EH (cell line): ENCODE measurements at regions not wholly inside any gene's neighbourhood (a gene's known extent, or its start where the extent isn't known, plus 50 kb on each side); places are given as distances from the start of the nearest gene placed in this dataset.

Experiments used
- DNase-seq: peaks from one replicate; pipeline ENCODE4 v3.0.0-alpha.2; 2015; ENCODE audit warnings: low read depth

DNA sequence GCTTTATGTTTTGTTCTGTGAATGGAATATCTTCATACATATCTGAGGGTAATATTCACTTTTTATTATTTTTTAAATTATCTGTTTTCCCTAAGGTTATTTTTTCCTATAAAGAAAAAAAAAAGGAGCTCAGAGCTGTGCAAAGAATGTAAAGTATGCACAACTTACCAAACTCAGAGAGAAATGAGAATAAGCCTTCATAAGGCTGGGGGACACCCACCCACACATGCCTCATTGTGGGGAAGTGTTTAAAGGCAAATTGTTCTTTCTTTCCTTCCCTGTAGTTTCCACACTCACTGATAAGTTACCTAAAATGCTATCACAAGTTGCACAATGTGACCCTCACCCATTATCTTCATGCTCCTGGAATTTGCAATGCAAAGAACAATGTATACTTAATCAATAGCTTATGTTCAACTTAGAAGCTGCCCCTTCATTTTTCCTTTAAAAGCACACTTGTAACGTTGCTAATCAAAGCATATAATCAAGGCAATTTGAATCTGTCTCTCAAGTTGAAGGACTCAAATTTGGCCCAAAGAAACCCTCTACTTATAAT is 108.1 kb downstream of the GNAT3 start:
- DNase-seq: peak; percentile 39

DNA sequence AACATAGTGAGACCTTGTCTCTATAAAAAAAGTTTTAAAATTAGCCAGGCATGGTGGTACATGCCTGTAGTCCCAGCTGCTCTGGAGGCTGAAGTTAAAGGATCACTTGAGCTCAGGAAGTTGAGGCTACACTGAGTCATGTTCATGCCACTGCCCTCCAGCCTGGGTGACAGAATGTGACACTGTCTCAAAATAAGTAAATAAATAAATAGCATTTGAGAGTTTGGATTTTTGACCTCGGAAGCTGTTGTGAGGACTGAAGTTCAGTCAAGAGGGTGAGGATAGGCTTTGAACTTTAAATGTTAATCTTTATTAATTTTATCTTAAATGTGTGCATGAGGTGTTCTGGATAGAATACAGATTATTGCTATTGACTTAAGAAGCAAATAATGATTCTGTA is 110.2 kb downstream of the GNAT3 start:
- no peak for DNase-seq

DNA sequence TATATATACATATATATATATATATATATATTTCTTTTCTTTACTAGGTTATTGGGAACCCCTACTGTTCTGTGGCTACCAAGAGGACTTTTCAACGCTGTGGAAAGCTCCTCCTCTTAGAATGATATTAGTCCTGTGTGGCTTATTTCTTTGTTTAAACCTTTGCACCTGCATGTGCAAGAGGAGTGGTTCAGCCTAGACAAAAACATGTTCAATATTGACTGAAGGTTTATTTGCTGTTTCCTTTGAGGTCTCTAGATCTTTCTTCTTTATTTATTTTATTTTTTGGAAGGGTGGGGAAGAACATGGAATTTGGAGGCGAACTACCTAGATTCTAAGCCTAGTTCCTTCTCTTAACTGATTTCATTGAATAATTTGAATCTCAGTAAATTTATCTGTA is 118.1 kb downstream of the GNAT3 start:
- no peak for DNase-seq

DNA sequence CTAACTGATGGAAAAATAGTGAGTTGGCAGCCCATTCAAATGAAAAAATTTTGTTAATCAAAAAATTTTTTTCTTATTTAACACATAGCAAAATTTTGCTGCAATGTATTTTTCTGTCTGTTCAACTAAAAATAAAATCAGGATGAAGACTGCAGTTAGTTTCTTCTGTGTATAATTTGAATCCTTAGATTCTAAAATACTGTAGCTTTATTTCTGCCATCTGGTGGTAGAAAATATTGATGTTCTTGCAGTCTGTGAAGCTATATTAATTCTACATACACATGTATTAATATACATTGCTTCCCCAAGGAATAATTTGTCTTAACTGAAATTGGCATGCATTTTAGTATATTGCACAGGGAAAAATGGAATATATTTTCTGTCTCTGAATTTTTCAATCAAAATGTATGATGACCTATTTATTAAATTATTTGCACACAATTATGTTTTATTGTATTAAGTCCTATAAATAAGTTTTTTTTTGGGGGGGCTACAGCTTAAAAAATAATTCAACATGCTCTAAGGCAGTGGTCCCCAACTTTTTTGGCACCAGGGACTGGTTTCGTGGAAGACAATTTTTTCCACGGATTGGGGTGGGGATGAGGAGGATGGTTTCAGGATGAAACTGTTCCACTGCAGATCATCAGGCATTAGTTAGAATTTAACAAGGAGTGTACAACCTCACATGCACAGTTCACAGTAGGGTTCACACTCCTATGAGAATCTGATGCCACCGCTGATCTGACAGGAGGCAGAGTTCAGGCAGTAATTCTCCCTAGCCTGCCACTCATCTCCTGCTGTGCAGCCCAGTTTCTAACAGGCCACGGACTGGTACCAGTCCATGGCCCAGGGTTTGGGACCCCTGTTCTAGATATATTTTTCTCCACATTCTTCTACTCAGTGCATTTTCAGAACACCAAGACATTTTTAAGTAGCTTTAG is 119.4 kb downstream of the GNAT3 start:
- peak; percentile 55 for DNase-seq

DNA sequence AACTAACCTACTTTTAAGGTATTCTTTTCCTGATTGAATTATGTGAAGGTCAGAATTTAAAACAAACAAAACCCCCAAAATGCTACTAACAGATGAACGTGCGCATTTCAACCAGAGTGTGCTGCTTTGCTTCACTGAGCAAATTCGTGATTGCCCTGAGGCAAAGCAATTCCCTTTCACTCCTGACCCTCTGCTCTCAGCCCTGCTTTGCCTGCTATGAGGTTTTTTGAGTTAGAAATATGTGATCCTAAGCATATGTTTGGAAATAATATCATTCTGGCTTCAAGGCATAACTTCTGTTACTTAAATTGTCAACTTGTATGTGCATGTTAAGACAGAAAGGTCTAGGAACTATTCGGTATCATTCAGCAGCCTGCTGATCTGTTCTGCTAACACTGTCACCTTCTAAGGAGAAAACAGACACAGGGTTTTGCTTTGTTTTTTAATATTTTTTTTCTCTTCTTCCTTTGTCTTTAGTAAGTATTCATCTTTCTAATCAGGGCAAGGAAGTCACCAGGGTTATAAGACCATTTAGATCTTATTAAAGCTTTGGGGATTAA is 124.2 kb downstream of the GNAT3 start:
- DNase-seq: peak; percentile 17

DNA sequence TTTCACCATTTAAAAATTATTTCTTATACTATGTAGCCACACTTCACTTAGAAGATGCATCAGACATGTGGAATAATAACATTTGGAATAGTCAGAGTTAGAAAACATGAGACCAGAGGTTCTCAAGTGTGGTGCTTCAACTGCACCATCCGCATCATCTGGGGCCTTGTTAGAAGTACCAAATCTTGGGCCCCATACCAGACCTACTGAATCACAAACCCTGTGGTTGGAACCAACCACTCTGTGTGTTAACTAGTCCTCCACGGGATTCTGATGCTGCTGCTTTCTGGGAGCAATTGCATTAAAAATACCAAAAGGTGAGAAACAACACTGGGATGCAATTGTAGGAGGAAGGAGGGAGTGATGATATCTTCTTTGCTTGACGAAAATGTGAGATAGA is 125.2 kb downstream of the GNAT3 start:
- peak; percentile 60 for DNase-seq

DNA sequence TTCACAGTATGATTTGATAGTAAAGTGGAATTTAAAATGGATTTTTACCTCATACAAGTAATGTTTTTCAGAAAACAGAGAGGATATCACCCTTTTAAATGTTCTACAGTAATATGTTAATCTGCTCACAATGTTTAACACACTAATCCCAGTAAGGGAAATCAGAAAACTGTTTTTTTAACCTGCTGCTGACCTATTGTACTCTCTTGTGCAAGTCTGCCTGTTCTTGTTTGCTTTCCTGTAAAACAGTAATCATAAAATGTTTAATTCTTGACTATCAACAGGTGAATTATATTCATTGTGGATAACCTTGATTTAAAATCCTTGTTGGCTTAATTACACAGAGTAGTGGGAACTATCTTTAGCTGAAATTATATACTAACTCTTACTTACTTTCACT is 126.4 kb downstream of the GNAT3 start:
- DNase-seq: no peak

DNA sequence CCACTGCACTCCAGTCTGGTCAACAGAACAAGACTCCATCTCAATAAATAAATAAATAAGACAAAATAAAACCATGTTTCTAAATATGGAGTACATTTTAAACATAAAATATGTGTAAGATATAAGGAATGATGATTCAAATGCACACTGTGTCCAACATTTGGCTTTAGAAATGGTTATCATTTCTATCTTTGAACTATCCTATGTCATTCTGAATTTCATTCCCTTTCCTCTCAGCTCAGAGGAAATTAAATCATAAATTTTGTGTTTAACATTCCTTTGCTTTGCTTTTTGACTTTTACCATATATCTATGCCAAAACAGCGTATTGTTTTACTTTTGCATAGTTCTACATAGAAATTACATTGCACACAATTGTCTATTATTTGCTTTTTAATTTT is 130.9 kb downstream of the GNAT3 start:
- DNase-seq: peak; percentile 36

DNA sequence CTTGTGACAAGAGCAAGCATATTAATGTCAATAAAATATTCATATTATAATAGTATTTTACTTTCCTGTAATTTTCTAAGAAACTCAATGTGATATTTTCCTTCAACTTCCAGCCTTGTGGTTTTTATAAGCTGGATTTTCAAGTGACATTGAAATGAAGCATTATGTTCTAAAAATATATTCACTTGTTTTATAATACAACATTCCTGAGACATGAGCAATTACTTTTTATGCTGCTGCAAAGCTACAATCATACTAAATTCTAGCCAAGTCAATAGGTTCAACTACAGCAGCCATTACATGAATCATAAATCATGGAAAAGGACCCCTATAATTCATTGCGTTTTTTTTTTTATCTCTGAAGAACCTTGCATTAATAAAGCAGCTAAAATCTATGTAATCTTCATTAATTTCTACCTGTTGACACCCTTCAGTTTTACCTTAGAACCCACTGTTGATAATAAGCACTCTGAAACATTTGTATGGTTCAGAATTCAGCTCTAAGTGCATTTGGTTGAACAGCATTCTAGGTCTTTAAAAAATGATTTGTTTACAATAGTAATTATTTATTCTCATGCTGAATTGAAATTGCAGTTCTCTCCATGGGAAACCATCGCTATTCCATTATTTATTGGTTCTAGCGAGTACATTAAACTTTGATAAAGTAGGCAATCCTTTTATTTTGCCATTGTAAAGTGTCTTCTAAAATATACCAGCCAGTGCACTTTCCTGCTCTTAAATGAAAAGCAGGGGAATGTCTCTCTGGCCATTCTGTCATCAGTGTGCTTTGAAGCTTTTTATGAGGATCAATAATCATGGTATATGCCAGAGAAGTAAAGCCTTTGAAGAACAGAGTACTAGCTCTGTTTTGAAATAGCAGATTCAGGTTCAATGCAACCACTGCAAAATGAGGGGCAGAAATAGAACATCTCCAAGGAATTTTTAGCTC is 132.6 kb downstream of the GNAT3 start:
- peak; percentile 85 for DNase-seq

DNA sequence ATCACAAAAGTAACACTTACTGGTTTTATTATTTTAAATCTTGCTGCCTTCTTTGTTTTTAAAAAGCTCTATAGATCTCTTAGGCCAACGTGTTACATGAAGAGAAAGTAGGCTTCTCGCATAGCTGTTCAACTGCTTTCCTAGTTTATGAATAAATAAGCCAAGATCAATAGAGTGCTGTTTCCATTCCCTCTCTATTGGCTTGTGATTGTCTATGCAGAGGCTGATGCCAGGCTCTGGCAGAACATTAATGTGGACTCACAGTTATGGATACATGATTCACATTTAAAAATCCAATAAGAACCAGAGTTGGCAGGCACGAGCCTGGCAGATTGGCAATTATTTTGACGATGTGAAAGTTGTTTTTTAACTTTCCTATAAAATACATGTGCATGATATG is 137.5 kb downstream of the GNAT3 start:
- DNase-seq: no peak

DNA sequence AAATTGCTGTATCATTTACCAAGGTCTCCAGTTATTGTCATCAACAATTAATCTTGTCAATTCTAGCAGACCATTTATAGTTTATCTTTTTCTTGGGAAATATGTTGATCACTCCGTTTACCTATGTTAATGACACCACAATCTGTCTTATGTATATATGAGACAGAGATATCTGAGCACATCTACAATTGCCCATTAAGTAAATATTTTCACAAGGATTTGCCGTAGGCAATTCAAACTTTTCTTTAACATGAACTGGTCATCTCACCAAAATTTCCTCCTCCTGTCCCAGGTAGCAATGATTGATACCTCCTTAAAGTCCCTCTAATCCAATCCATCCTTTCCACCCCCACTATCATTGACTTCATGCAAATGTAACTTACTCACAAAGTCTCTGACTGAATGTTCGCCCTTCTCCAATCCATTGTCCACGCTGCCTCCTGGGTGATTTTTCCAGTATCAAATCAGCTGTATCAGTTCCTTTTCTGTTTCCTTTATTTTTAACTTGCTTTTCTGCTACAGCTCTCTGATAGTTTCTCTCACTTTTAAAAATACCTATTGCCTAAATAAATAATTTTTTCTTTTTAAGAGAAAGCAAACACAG is 138.3 kb downstream of the GNAT3 start:
- no peak for DNase-seq

DNA sequence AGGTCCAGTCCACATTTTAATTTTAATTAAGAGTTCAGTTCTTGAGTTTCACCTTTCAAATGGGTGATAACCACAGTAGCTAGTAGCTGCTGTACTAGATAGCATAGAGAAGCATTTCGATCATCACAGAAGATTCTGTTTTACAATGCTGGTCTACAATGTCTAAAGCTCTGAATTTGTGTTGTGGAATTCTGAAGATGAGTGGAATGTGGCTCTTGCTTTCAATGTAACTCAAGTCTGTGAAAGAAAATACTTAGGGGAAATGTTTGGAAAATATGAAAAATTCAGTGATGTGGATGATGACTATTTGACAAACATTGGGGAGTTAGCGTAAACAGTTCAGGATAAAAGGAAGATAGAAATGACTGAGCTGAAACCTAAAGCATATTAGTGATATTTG is 139.4 kb downstream of the GNAT3 start:
- DNase-seq: peak; percentile 84

DNA sequence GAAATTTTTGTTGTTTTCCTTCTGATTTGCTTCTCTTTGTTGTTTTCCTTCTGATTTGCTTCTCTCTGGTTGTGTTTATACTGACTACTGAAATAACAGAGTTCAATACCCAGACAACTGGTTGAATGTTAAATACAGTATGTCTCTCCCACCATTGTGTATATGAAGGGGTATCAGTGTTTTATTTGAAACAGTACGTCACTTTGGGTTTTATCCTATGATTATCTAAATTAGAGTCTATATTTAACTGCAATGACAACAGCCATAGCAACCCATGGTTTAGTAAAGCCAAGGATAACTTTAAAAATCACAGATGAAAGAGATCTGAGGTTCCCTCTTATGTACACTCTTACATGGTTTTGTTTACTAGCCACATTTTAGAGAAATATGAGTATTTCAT is 141.3 kb downstream of the GNAT3 start:
- no peak for DNase-seq

DNA sequence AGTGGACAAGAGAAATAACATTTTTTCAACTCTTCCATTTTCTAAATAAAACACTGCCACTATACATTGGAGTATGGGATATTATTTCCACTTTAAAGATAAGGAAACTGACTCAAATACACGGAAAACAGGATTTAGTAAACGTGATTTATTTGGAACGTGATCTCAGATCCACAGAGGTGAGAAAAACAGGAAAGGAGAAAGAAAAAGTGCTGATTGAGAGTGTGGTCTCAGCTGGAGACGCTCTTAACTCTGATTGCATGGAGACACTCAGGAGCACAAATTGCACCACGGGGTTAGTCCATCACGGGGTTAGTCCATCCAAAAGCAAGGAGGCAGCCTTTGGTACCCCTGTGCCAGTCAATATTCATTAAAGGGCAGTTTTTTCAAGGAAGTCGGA is 142.5 kb downstream of the GNAT3 start:
- no peak for DNase-seq

DNA sequence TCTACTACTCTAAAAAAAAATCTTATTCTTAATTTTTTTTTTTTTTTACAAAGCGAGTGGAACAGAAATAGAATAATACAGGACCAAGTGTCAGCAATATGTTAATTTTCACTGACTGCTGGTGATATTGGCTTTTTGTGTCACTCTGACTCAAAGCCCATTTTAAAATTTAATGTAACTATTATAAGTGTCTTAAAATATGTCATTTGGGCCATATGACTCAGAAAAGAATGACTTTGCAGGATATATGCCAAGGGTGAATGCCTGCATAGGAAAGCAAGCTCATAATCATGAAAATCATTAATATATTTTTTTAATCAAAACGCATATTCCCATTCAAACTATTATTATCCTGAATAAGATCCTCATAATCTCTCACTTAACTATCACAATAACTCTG is 149.2 kb downstream of the GNAT3 start:
- DNase-seq: no peak

DNA sequence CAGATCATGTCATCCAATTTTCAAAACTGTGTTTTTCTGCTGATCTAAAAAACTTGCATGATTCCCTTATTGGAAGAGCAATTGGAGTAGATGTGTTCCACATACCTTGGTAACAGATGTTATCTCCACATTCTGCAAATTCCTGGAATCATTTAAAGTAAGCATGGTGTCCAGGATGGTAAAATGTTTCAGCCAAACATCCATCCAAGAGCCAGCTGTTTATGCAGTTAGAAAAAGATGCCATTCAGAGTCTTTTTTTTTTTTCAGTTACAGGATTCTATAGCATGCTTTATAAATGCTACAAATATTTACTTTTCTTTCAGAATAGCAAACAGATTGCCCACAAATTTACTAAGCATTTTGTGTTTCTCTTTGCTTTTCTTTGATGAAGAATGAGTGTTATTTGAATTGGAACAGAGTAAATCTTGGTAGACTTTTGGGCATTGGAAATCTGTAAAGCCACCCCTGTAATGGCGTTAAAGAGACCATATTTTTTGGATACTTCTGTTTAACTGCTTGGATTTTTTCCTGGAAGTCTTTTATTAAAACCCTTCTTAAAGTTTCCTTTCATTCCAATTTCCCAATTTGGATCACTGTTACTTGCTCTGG is 149.8 kb downstream of the GNAT3 start:
- peak; percentile 60 for DNase-seq

DNA sequence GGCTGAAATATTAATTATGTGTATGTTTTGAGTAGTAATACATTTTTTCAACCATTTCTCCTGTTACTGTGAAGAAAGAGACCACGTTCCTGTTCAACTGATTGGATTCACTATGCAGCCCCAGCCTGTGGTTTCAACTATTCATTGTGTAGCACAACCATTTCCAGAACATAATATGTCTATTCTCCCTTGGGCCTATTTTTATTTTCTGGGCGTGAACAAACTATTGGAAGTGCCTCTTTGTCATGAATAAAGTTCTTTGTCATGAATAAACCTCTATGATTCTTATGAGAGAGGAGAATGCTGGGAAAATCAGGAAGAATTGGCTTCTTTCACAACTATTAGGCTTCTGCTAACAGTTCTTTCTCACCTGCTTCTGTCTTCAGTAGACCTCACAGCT is 152.4 kb downstream of the GNAT3 start:
- no peak for DNase-seq

DNA sequence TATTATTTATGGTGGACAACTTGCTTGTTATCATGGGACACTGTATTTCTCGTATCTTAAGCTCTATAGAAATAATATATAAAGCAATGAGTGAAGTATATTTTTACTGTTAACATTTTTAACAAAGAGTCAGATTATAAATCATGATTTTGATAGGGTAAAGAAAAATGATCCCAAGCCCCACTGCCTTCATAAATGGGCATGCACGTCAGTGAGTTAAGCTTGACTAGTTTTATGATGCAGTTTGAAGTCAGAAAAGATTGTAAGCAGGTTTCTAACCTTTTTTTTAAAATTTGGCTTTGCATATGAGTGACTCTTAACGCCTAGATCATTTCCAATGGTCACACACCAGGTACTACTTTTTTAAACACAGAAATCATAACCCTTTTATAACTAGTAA is 152.8 kb downstream of the GNAT3 start:
- DNase-seq: no peak

DNA sequence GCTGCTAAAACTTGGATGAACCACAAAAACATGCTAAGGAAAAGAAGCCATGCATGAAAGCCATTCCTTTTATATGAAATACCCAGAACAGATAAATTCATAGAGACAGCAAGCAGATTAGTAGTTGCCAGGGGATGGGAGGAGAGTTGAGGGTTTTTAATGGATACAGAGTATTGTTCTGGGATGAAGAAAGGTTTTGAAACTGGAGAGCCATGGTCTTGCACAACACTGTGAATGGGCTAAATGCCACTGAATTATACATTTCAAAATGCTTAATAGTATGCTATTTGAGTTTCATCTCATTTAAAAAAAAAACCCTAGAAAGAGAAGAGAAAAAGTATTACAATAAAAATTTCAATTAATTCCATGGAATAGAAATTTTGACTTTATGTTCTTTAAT is 154.3 kb downstream of the GNAT3 start:
- DNase-seq: peak; percentile 21

DNA sequence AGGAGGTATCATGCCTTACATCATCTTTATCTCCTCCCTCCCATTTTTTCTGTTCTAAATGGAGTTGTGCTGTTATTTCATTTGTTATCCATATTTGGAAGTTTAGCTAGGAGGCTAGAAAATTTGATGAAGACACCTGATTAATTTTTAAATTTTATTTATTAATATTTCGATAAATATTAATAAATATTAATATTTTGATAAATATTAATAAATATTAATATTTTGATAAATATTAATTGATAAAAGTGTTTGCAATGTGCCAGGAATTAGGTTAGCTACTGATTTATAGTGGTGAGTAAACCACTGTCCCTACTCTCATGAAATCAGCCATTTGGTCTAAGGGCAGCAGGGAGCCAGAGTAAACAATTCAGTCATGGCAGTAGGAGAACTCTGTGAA is 161.4 kb downstream of the GNAT3 start:
- DNase-seq: no peak

DNA sequence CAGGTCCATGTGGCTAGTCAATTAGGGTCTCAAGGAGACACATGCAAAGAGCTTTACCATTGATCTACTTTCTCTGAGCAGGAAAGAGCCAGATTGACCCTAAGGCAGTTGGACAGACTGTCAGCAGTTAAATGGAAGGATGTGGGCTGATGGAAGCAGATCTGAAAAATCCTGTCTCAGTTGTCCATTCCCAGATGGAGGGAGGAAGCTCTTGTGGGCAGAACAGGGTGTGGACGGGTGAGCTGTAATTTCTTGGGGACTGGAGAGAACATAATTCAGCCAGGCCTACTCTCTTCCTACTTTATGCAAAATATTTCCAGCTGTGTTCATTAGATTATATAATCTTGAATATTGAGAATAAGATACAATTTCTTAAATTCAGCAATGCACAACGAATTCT is 163.6 kb downstream of the GNAT3 start:
- DNase-seq: no peak
